Transverse colon (tissue), 4 donors: ENCODE measurements at regions not wholly inside any gene's neighbourhood (a gene's known extent, or its start where the extent isn't known, plus 50 kb on each side); places are given as distances from the start of the nearest gene placed in this dataset.

Experiments used
- DNase-seq: peaks from one replicate; pipeline ENCODE4 v3.0.0-alpha.2; 2019
- H3K27ac ChIP-seq, 4 donors: fragments of 200-600 bp; sonication (generic); 2 replicates each; pipeline ENCODE4 v1.5.1; 2016 to 2018; ENCODE audit warnings: inconsistent platforms in 4 of 4
- H3K27me3 ChIP-seq: fragments of 200-600 bp; sonication (generic); 2 replicates; pipeline ENCODE4 v1.5.1; 2017; ENCODE audit warnings: inconsistent platforms
- H3K36me3 ChIP-seq, 4 donors: fragments of 200-600 bp; sonication (generic); 2 replicates each; pipeline ENCODE4 v1.5.1; 2017 to 2019; ENCODE audit warnings: inconsistent platforms in 4 of 4
- H3K4me1 ChIP-seq, 4 donors: fragments of 200-600 bp; sonication (generic); 2 replicates each; pipeline ENCODE4 v1.5.1; 2017 to 2020; ENCODE audit warnings: inconsistent platforms in 4 of 4
- H3K4me3 ChIP-seq, 4 donors: fragments of 200-600 bp; sonication (generic); 1 replicate in 1 of 4; 2 replicates in 3 of 4; pipeline versions ENCODE4 v1.5.1 to v1.6.1; 2017 to 2019; ENCODE audit warnings: inconsistent platforms in 4 of 4
- H3K9me3 ChIP-seq, 2 donors: fragments of 200-600 bp; sonication (generic); 2 replicates each; pipeline ENCODE4 v1.5.1; 2017 to 2019; ENCODE audit warnings: inconsistent platforms in 2 of 2
- EP300 ChIP-seq: sonication (generic); formaldehyde crosslinking; IDR thresholded peaks from one replicate; pipeline ENCODE4 v1.6.1; 2017; ENCODE audit warnings: antibody characterized with exemption, low read depth
- POLR2A ChIP-seq: fragments of 450-650 bp; IDR thresholded peaks from one replicate; pipeline ENCODE4 v1.6.1; 2016; ENCODE audit warnings: antibody characterized with exemption, mild to moderate bottlenecking, moderate library complexity
- POLR2AphosphoS5 ChIP-seq, 3 donors: sonication (generic); formaldehyde crosslinking; IDR thresholded peaks; one replicate each; pipeline ENCODE4 v1.6.1; 2016; ENCODE audit warnings: antibody characterized with exemption in 3 of 3
- WGBS, 2 donors: methylation state at CpG; one replicate each; pipeline ENCODE4 v1.1.5; 2018; ENCODE audit warnings: low coverage in 1 of 2; 5-methylcytosine and 5-hydroxymethylcytosine counted together
- in situ Hi-C, 4 donors: fragments of 200-750 bp; cut with MboI; loops; one replicate each; pipeline versions ENCODE4 v1.15.0 to v1.15.1; 2017; ENCODE audit warnings: low sequenced_read_pairs in 3 of 4, low pct_ligation_motif_present in 1 of 4, low pct_unique_long_range_greater_than_20kb in 1 of 4
- intact Hi-C: fragments of 100-400 bp; cut with DNase I; formaldehyde crosslinking; loops from one replicate; pipeline ENCODE4 v1.15.1; 2023; ENCODE audit warnings: low total_unique reads
- TF ChIP-seq, protein P1 (sequence below), 5 experiments: fragments of 200-600 bp in 3 of 5; fragments of 450-650 bp in 2 of 5; sonication (generic) in 3 of 5; IDR thresholded peaks; 1 replicate in 2 of 5; 2 replicates in 3 of 5; pipeline ENCODE4 v1.5.1; 2016 to 2017; ENCODE audit warnings: antibody characterized with exemption in 5 of 5, inconsistent platforms in 3 of 5, mild to moderate bottlenecking in 2 of 5, moderate library complexity in 1 of 5

DNA sequence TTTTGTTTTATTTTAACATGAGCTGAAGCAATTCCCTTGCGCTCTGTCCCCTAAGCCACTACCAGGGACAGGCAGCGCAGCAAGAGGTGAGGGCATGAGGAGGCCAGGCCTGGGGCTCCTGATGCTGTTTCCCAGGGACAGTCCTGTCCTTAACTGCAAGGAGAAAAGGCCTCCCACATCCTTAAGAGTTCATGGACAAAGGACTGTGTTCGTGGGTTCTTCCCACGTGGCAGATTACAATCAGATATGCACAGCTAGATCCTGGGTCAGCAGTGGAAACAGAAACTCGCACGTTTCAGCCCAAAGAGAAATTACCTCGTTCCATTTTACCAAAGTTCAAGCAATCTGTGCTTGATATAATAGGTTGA, 85.8 kb downstream of the MIS18A start:
- WGBS, 2 donors = 76 to 85% methylated on average over 3 to 7 of the region's 7 CpGs
- H3K36me3 ChIP-seq = no peaks in the 10 kb centered on the region
- DNase-seq = no peak
- no peak overlapping the region for H3K4me3 ChIP-seq
- in situ Hi-C loops = no loop called here
- TF ChIP-seq, protein P1, sequence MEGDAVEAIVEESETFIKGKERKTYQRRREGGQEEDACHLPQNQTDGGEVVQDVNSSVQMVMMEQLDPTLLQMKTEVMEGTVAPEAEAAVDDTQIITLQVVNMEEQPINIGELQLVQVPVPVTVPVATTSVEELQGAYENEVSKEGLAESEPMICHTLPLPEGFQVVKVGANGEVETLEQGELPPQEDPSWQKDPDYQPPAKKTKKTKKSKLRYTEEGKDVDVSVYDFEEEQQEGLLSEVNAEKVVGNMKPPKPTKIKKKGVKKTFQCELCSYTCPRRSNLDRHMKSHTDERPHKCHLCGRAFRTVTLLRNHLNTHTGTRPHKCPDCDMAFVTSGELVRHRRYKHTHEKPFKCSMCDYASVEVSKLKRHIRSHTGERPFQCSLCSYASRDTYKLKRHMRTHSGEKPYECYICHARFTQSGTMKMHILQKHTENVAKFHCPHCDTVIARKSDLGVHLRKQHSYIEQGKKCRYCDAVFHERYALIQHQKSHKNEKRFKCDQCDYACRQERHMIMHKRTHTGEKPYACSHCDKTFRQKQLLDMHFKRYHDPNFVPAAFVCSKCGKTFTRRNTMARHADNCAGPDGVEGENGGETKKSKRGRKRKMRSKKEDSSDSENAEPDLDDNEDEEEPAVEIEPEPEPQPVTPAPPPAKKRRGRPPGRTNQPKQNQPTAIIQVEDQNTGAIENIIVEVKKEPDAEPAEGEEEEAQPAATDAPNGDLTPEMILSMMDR (IDR thresholded peaks at IDR 0.05) = no peak
- TF ChIP-seq EP300 (no peak), POLR2A (no peak), POLR2AphosphoS5 (IDR thresholded peaks at IDR 0.05) (no peak)
- no peak overlapping the region for H3K27ac ChIP-seq
- H3K4me1 ChIP-seq = no peaks in the 10 kb centered on the region
- intact Hi-C loops = no loop called here
- no peaks in the 10 kb centered on the region for H3K9me3 ChIP-seq
- no peaks in the 10 kb centered on the region for H3K27me3 ChIP-seq

DNA sequence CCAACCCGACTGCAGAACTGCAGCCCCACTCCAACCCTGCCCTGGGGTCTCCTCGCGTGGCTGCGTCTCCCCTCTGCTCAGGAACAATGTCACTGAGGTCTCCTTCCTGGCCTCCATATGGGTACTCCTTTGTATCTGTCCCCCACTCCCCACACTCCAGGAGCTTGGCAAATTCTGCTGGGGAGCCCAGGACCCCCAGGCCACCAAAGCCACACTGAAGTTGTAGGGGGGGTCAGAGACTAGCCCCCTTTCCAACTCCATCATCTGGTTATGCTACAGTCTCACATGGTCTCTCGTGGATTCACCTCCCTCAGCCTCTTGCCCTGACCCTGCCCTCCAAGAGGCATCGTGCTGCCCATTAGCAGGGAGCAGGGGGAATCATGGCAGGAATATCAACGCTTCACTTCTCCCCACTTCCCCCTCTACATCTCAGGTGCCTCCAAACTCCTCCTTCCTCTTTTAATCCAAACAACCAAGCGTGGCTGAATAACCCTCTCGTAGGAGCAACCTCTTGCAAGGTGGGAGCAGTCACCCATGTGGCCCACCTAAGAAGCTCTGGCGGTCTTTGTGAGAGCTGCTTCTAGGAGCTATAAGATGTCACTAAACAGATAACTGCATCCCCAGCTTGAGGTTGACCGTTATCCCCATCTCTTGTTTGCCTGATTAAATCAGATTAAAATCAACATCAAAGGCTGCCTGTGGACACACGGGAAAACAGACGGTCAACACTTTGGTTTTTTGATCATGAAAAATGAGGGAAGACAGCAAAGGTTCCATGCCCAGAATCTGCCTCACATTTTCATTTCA, 86.4 kb downstream of the MIS18A start:
- Histone ChIP-seq H3K36me3 (no peaks in the 10 kb centered on the region), H3K4me1 (no peaks in the 10 kb centered on the region), H3K4me3 (no peak overlapping the region), H3K27ac (no peak overlapping the region), H3K27me3 (no peaks in the 10 kb centered on the region), H3K9me3 (no peaks in the 10 kb centered on the region)
- no peak for DNase-seq
- in situ Hi-C loops = no loop called here
- intact Hi-C loops = no loop called here
- 77 to 84% methylated on average over 3 to 13 of the region's 13 CpGs for WGBS, 2 donors
- TF ChIP-seq EP300 = no peak
- TF ChIP-seq, protein P1 (IDR thresholded peaks at IDR 0.05) = no peak
- TF ChIP-seq POLR2AphosphoS5 (IDR thresholded peaks at IDR 0.05) = no peak
- TF ChIP-seq POLR2A = no peak

DNA sequence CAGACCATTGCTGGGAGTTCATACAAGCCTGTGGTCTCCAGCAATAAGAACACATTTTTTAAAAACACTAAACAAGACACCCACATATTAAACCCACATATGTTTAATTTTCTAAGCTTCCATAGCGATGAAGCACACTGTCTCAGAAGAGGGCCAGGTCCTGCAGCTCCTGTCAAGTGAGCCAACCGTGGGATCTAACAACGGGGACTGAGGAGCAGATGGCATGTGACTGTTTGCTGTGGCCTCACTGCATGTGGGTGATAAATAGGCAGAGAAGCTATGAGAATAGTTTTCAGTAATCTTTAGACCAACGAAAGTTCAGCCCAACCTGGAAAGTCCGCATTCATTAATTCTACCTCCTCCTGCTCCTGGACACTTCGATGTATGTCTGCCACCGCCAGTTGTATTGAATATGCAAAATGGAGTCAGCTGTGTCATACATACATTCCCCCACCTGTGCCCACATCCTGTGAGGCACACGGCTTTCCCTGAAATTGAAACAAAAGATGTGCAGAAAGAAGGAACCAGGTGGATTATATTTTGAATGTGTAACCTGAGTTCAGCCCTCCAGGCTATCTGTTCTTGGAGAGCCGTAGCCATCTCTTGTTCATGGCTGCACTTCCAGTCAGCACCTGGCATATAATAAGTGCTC, 88.2 kb downstream of the MIS18A start:
- TF ChIP-seq, protein P1 (IDR thresholded peaks at IDR 0.05) = no peak
- TF ChIP-seq POLR2A (no peak), EP300 (no peak), POLR2AphosphoS5 (IDR thresholded peaks at IDR 0.05) (no peak)
- H3K27me3 ChIP-seq = no peaks in the 10 kb centered on the region

DNA sequence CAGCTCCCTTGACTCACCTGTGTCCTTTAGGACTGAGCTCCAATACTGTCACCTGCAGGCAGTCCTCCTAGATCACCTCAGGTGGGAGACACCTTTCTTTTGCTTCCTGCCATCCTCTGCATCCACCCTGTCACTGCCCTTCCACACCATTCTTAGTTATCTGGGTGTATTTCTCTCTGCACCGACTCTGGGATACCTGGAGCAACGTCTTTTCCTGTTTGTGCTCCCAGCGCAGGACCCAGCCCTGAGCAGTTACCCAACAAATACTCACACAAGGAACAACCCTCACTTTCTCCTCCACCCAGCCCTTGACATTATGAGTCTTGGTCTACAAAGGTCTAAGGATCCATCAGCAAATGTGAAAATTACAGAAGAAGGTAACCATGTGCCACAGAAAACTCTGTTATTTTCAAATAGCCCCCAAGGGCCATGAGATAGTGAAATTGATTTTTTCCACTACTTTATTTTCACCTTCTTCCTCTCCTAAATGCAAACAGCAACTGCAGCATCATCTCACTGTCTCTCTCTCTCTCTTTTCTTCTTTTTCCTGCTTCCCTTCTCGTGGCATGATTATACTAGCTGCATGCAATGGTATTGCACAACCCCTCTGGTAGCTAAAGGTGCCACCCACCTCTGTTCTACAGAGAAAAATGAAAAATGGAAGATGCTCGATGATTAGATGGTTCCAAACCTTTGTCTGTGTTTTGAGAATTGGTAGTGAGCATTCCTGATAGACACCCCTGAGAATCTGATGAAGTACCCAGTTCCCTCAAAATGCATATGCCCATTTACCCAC, 89.0 kb downstream of the MIS18A start:
- H3K36me3 ChIP-seq = no peaks in the 10 kb centered on the region
- TF ChIP-seq POLR2AphosphoS5 (IDR thresholded peaks at IDR 0.05) (no peak), EP300 (no peak), POLR2A (no peak)
- TF ChIP-seq, protein P1 (IDR thresholded peaks at IDR 0.05) = no peak
- no peak for DNase-seq
- no peaks in the 10 kb centered on the region for H3K27me3 ChIP-seq
- WGBS, 2 donors = 79 to 80% methylated on average over 3 to 5 of the region's 5 CpGs
- intact Hi-C loops = no loop called here
- no peaks in the 10 kb centered on the region for H3K4me1 ChIP-seq
- no peak overlapping the region for H3K4me3 ChIP-seq
- H3K9me3 ChIP-seq = no peaks in the 10 kb centered on the region
- no peak overlapping the region for H3K27ac ChIP-seq
- in situ Hi-C loops = no loop called here

More for the DNA sequence above, 88.2 kb downstream of the MIS18A start:
- Histone ChIP-seq H3K36me3 (no peaks in the 10 kb centered on the region), H3K9me3 (no peaks in the 10 kb centered on the region), H3K27ac (no peak overlapping the region), H3K4me3 (no peak overlapping the region), H3K4me1 (no peaks in the 10 kb centered on the region)
- WGBS, 2 donors = 71 to 83% methylated on average over 2 to 9 of the region's 9 CpGs
- in situ Hi-C loops = no loop called here
- intact Hi-C loops = no loop called here
- no peak for DNase-seq
